NCI-H2196 (cell line): ENCODE measurements at regions not wholly inside any gene's neighbourhood (a gene's known extent, or its start where the extent isn't known, plus 50 kb on each side); places are given as distances from the start of the nearest gene placed in this dataset.

ENCODE experiments used
- DNase-seq: peaks from one replicate; lab custom pipeline; 2025; ENCODE audit not compliant: unreplicated experiment; lab: John Stamatoyannopoulos, UW

DNA sequence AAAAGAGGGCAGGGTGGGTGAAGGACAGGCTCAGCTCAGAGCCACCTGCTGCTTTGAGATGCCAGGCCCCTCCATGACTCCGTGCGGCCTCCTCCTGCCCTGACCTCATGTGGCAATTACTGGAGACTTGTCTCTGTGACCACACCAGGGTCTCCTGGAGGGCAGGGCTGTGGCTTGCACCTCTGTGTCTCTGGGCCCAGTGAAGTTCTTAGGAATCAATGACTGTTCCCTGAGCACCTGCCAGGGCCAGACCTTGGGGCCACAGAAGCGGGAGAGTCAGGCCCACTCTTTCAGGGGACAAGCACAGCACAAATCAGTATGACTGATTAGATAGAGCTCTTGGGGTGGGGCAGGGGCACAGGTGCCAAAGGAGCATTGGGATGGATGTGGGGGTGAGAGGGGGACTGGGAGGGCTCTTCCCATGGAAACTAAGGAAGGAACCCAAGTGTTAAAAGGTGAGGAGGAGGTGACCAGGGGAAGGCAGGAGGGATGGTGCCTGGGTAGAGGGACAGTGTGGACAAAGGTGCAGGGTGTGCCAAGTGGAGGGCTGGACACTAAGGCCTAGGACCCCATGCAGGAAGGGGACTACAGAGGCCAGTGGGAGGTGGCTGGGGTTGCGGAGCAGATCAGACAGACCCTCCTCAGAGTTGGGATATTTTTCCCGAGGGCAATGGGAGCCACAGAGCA is 77.3 kb upstream of the SHISAL1 start:
- DNase-seq = no peak

GRCh38 chr22:44389181-44389580 is 76.4 kb upstream of the SHISAL1 start:
- no peak for DNase-seq

- no peak for DNase-seq
Measured at GRCh38 chr22:44387486-44387885, 74.7 kb upstream of the SHISAL1 start.

- DNase-seq = no peak
Measured at GRCh38 chr22:44386386-44387035, 73.8 kb upstream of the SHISAL1 start.

DNA sequence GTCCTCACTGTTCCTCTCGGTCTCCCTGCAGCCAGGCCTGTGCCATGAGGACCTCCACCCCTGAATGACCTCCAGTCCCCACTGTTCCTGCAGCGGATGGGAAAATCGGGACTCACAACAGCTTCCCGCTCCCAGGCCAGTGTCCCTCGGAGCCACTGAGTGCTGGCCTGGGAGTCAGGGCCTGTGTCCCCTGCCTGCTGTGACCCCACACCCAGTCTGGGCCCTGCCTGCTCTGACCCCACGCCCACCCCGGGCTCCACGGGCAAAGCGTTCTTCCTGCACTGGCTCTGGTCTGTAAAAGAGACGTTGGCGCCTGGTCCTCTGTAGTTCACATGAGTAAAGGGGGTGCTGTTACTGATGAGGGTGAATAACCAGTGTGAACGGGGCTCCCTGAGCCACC is 73.0 kb upstream of the SHISAL1 start:
- no peak for DNase-seq

DNA sequence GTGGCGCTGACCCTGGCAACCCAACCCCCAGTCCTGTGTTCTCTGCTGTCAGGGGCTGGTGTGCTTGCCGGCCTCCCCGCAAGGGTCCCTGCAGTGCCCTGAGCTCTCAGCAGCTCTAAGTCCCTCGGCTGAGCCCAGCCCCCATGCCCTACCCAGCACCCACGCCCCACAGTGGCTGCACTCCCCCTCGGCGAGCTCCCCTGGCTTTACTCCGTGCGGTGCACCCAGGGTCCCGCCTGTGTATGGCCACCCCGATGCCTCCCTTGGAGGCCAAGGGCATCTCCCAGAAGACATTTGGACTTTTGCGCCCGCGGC is 72.5 kb upstream of the SHISAL1 start:
- DNase-seq = no peak

GRCh38 chr22:44384563-44385295 is 72.0 kb upstream of the SHISAL1 start:
- DNase-seq = no peak

DNA sequence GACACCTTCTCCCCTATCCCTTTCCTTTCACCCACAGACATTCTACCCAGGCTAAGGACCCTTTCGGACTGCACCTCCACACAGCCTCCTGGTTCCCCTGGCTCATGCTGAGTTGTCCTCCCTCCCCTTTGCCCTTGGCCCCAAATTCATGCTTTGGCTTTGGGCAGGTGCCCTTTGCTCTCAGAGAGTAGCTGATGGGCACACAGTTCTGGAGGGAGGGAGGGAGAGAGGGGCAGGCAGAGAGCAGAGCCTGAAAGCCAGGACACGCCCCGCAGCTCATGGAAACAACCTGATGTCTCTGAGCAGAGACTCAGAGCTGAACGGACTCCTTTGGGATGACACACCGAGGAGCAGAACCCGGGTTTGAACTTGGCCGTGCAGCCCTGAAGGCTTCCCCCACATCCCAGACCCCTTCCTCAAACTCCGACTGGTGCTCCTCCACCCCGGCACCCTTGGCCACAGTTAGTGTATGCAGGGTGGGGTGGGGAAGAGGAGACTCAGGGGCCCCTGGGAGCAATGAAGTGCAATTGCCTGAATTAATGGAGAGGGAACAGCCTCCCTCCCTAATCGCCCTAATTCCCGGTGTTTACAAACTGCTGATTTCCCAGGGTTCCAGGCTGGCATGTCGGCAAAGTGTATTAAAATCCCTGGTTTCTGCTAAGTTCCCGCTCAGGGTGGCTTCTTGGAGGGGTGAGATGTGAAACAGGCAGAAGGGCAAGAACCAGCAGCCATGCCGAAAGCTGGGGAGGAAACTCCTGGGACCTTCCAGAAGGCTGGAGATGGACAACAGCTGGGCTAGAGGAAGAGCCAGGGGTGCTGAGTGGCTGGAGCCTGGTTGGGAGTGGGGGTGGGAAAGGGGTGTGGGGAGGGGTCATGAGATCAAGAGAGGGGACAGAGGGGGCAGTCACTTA is 71.2 kb upstream of the SHISAL1 start:
- no peak for DNase-seq

DNA sequence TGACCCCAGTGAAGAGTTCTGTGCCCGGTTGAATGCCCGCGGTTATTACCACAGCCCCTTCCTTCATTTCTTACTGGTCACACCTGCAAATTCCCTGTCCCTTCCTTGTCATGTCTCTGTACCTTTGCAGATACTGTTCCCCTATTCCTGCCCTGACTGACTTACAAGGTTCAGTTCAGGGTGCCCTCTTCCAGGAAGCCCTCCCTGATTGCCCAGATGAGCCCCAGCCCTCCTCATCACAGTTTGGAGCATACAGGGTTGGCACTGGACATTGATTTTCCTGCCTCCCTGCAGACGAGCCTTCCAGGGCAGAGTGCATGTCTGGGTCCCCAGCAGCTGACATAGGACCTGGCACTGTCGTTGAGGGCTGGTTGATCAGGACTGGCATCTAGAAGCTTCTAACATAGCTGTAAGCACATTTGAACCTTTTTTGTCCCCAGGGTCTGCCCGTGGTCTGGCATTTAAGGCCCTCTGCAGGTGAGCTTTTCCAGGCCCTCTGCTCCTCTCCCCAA is 70.4 kb upstream of the SHISAL1 start:
- no peak for DNase-seq

DNA sequence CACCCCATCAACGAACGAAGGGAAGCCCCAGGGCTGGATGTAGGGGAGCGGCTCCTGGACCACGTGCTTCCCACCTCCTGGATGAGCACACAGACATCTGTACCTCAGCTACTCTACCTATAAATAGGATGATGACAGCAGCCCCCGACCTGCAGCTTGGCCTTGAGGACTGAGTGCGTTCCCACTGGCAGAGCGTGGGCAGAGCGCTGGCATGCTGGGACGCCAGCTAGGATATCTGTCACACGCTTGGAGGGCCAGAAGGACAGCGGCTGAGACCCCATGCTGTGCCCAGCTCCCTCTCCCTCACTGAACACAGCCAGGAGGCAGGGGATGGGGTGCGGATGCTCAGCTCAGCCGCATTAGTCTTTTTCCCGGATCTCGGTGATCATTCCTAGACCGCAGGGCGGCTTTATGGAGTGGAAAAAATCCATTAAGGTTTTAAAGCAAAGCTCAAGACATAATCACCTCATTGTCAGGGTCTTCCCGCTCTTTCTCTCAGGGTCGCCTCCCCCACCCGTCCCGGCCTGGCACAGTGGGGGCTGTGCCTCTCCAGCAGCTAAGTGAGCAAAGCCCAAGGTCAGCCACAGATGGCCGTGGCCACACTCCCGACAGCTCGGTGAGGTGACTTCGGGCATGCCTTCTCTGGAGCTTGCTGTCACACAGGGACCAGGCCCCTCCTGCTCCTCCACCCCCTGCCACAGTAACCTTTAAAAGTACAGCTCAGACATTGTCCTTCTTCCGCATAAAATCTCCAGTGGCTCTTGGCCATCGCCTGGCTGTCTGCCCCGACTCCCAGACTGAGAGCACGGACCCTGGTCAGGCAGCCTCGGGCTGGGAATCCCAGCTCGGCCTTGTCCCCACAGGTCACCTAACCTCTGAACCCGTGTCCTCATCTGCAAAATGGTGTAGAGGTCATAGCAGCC is 69.6 kb upstream of the SHISAL1 start:
- no peak for DNase-seq

- DNase-seq = no peak
Measured at GRCh38 chr22:44381761-44382115, 69.0 kb upstream of the SHISAL1 start.

- DNase-seq = peak; percentile 50
Measured at GRCh38 chr22:44380756-44381486, 68.2 kb upstream of the SHISAL1 start.

- no peak for DNase-seq
Measured at GRCh38 chr22:44379817-44380755, 67.3 kb upstream of the SHISAL1 start.

DNA sequence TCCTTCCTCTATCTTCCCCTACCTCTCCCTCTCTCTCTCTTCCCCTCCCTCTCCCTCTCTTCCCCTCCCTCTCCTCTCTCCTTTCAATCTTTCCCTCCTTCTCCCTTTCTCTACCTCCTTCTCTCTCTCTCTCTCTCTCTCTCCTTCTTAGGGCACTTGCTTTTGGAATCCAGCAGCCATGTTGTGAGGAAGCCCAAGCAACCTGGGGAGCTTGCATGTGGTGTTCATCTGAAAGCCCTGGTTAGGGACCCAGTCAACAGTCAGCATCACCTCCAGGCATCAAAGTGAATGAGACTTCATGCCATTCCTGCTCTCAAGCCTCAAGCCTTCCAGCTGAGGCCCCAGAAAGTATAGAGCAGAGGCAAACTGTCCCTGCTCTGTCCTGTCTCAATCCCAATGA is 65.6 kb upstream of the SHISAL1 start:
- DNase-seq = no peak

DNA sequence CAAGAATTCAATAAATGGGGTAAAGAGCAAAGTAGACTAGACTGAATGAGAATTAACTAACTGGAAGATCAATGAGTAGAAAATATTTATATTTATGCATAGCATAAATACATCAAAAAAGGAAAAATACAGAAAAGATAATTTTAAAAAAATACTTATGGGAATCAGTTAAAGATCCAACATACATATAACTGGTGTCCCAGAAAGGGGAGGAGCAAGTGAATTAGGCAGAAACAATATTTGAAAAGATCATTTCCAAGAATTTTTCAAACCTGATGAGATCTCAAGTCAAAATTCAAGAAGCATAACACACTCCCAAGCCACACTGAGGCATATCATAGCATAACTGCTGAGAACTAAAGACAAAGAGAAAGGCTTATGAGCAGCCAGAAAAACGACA is 62.7 kb upstream of the SHISAL1 start:
- DNase-seq = no peak

DNA sequence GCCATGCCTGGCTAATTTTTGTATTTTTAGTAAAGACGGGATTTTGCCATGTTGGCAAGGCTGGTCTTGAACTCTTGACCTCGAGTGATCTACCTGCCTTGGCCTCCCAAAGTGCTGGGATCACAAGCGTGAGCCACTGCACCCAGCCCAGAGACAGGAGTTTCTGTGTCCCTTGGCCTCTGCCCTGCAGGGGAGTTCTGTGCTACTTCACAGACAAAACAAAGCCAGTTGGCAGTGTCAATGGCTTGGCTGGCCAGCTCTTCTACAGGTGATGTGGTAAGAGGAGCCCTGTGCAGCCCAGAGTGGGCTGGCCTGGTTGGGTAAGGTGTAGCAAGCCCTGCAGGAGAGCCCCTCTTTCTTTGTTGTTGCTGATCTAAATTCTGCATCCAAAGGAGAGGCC is 60.5 kb upstream of the SHISAL1 start:
- no peak for DNase-seq

- no peak for DNase-seq
Measured at GRCh38 chr22:44372611-44373010, 59.9 kb upstream of the SHISAL1 start.

GRCh38 chr22:44371741-44372525 is 59.2 kb upstream of the SHISAL1 start:
- DNase-seq = no peak
